Gastrocnemius medialis (tissue), 4 donors: ENCODE measurements at regions not wholly inside any gene's neighbourhood (a gene's known extent, or its start where the extent isn't known, plus 50 kb on each side); places are given as distances from the start of the nearest gene placed in this dataset.

ENCODE experiments used
- CTCF ChIP-seq, 5 experiments: fragments of 450-650 bp in 3 of 5; fragments of 200-600 bp in 2 of 5; sonication (generic) in 2 of 5; IDR thresholded peaks in 4 of 5; conservative IDR thresholded peaks in 1 of 5; 1 replicate in 4 of 5; 2 replicates in 1 of 5; pipeline ENCODE4 v1.5.1; 2016 to 2019; ENCODE audit warnings: antibody characterized with exemption in 5 of 5, mild to moderate bottlenecking in 3 of 5, moderate library complexity in 3 of 5
- POLR2A ChIP-seq, 2 donors: fragments of 450-650 bp; IDR thresholded peaks; one replicate each; pipeline ENCODE4 v1.6.1; 2017; ENCODE audit warnings: antibody characterized with exemption in 2 of 2, mild to moderate bottlenecking in 2 of 2, moderate library complexity in 2 of 2

- TF ChIP-seq CTCF (IDR thresholded peaks at IDR 0.05 in 4 of 5, conservative IDR thresholded peaks at IDR 0.05 in 1 of 5): no peak
- TF ChIP-seq POLR2A (IDR thresholded peaks at IDR 0.05): no peak
Observed at GRCh38 chr16:80038566-80038965, 438.0 kb upstream of the MAF start.
